HG03469 (cell line): ENCODE measurements at regions not wholly inside any gene's neighbourhood (a gene's known extent, or its start where the extent isn't known, plus 50 kb on each side); places are given as distances from the start of the nearest gene placed in this dataset.
"Not testable (repeated sequence)": the region's sequence is repeated elsewhere in the genome, so short reads cannot be mapped to it uniquely, and the experiment has no call there.

Experiments used
- ATAC-seq: cut with Tn5 transposase; IDR thresholded peaks from one replicate; pipeline ENCODE4 v1.9.1; 2021; ENCODE audit warnings: mild to moderate bottlenecking, moderate library complexity, moderate number of reproducible peaks; ENCODE audit not compliant: unreplicated experiment

- no peak for ATAC-seq
Observed at GRCh38 chr2:195118276-195118675, 538.8 kb upstream of the SLC39A10 start.

GRCh38 chr2:195117011-195117410 is 540.0 kb upstream of the SLC39A10 start:
- no peak for ATAC-seq

GRCh38 chr2:195115738-195116137 is 541.3 kb upstream of the SLC39A10 start:
- no peak for ATAC-seq

- no peak for ATAC-seq
Observed at GRCh38 chr2:195108182-195108581, 548.8 kb upstream of the SLC39A10 start.

GRCh38 chr2:195106681-195107380 is 550.2 kb upstream of the SLC39A10 start:
- no peak for ATAC-seq

GRCh38 chr2:195105581-195105980 is 551.4 kb upstream of the SLC39A10 start:
- ATAC-seq: no peak

GRCh38 chr2:195094330-195094729 is 562.7 kb upstream of the SLC39A10 start:
- ATAC-seq: no peak

- ATAC-seq: no peak
Observed at GRCh38 chr2:195092341-195092740, 564.7 kb upstream of the SLC39A10 start.

GRCh38 chr2:195072806-195073205 is 584.2 kb upstream of the SLC39A10 start:
- not testable (repeated sequence) for ATAC-seq

GRCh38 chr2:195057001-195057400 is 600.0 kb upstream of the SLC39A10 start:
- no peak for ATAC-seq

GRCh38 chr2:195055996-195056395 is 601.0 kb upstream of the SLC39A10 start:
- ATAC-seq: no peak

GRCh38 chr2:195051401-195051800 is 605.6 kb upstream of the SLC39A10 start:
- ATAC-seq: no peak

- ATAC-seq: peak; percentile 84
Observed at GRCh38 chr2:195049372-195050031, 607.5 kb upstream of the SLC39A10 start.

GRCh38 chr2:195047955-195048354 is 609.1 kb upstream of the SLC39A10 start:
- ATAC-seq: no peak

- no peak for ATAC-seq
Observed at GRCh38 chr2:195044801-195045200, 612.2 kb upstream of the SLC39A10 start.

- ATAC-seq: no peak
Observed at GRCh38 chr2:195038153-195038552, 618.9 kb upstream of the SLC39A10 start.

- no peak for ATAC-seq
Observed at GRCh38 chr2:195037045-195037444, 620.0 kb upstream of the SLC39A10 start.

- ATAC-seq: no peak
Observed at GRCh38 chr2:195031411-195031810, 625.6 kb upstream of the SLC39A10 start.

GRCh38 chr2:195029804-195030654 is 627.0 kb upstream of the SLC39A10 start:
- ATAC-seq: no peak

GRCh38 chr2:195027947-195028346 is 629.1 kb upstream of the SLC39A10 start:
- no peak for ATAC-seq

- no peak for ATAC-seq
Observed at GRCh38 chr2:195026261-195026660, 630.8 kb upstream of the SLC39A10 start.

- no peak for ATAC-seq
Observed at GRCh38 chr2:195022508-195022830, 634.6 kb upstream of the SLC39A10 start.
